ENCODE measurements at regions not wholly inside any gene's neighbourhood (a gene's known extent, or its start where the extent isn't known, plus 50 kb on each side); places are given as distances from the start of the nearest gene placed in this dataset.

DNA sequence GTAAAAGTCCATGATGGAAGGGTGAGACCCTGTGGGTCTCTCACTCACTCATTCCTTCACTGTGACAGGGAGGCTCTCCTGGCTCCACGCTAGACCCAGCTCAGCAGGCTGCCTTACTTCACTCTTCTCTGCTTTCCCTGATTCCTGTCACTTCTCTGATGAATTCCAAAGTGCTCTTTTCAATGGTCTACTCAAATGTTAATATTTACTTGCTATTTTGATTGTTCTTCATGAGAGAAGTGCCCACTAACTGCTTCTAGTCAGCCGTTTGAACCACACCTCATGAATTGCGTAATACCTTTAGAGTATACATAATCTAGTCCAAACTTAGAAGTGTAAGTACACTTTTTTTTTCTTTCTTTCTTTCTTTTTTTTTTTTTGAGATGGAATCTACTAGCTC, 1350.2 kb upstream of the RAG2 start:
- no peak for DNase-seq
- Histone ChIP-seq H2AFZ (no peak overlapping the region), H3K4me2 (ENCODE audit: unreplicated experiment) (no peak overlapping the region), H3K4me1 (ENCODE audit: insufficient read depth) (no peaks in the 10 kb centered on the region), H3F3A (ENCODE audit: insufficient read depth) (no peaks in the 10 kb centered on the region), H4K20me1 (ENCODE audit: insufficient read depth) (no peaks in the 10 kb centered on the region; the same call in 1 of the 2 replicates), H3K9me2 (ENCODE audit: insufficient read depth) (no peaks in the 10 kb centered on the region), H3K27ac (no peak overlapping the region), H3K9me3 (ENCODE audit: low read depth) (no peaks in the 10 kb centered on the region), H3K79me2 (ENCODE audit: insufficient read depth) (no peaks in the 10 kb centered on the region), H3K9ac (no peak overlapping the region), H3K27me3 (replicated peaks; ENCODE audit: insufficient read depth) (no peaks in the 10 kb centered on the region), H3K36me3 (ENCODE audit: low read depth) (no peaks in the 10 kb centered on the region), H3K4me3 (no peak overlapping the region)
- TF ChIP-seq EZH2 (IDR thresholded peaks at IDR 0.05; ENCODE audit: insufficient read depth, poor library complexity, severe bottlenecking) (no peak), EZH2phosphoT487 (IDR thresholded peaks at IDR 0.05; ENCODE audit: insufficient read depth, low read depth) (no peak)
- WGBS, 2 experiments (ENCODE audit: low coverage in 1 of 2, low lambda C conversion rate in 2 of 2, missing lambda C conversion rate in 2 of 2): 44 to 55% methylated on average over 3 of the region's 3 CpGs
- in situ Hi-C loops (cut with MboI): no loop called here

DNA sequence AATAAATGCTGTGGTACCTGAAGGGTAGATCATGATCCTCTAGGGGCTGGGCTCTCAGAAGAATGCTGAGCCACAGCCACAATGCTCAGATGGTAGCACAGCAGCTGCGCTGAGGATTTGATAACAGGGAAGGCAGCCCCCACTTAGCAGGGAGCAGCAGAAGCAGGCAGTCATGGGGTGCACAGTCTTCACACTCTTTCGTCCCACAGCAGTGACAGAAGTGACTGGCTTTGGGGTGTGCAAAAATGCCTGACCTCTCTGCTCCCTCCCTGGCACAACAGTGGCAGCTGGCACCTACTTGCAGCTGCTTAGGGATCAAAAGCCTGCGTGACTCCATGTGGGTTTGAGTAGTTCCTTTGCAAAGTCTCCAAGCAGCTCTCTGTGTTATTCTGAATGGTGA, 1349.8 kb upstream of the RAG2 start:
- H3K4me3 ChIP-seq: no peak overlapping the region
- no peaks in the 10 kb centered on the region for H3K9me2 ChIP-seq (ENCODE audit: insufficient read depth)
- H4K20me1 ChIP-seq (ENCODE audit: insufficient read depth): no peaks in the 10 kb centered on the region; the same call in 1 of the 2 replicates
- no peaks in the 10 kb centered on the region for H3K27me3 ChIP-seq (replicated peaks; ENCODE audit: insufficient read depth)
- no peaks in the 10 kb centered on the region for H3K4me1 ChIP-seq (ENCODE audit: insufficient read depth)
- H3K4me2 ChIP-seq (ENCODE audit: unreplicated experiment): no peak overlapping the region
- no peaks in the 10 kb centered on the region for H3K36me3 ChIP-seq (ENCODE audit: low read depth)
- 31 to 38% methylated on average over 3 of the region's 3 CpGs for WGBS, 2 experiments (ENCODE audit: low coverage in 1 of 2, low lambda C conversion rate in 2 of 2, missing lambda C conversion rate in 2 of 2)
- H3K79me2 ChIP-seq (ENCODE audit: insufficient read depth): no peaks in the 10 kb centered on the region
- in situ Hi-C loops (cut with MboI): no loop called here
- no peak for DNase-seq
- TF ChIP-seq EZH2 (IDR thresholded peaks at IDR 0.05; ENCODE audit: insufficient read depth, poor library complexity, severe bottlenecking) (no peak), EZH2phosphoT487 (IDR thresholded peaks at IDR 0.05; ENCODE audit: insufficient read depth, low read depth) (no peak)
- no peak overlapping the region for H3K27ac ChIP-seq
- no peaks in the 10 kb centered on the region for H3K9me3 ChIP-seq (ENCODE audit: low read depth)
- no peak overlapping the region for H2AFZ ChIP-seq
- no peaks in the 10 kb centered on the region for H3F3A ChIP-seq (ENCODE audit: insufficient read depth)
- no peak overlapping the region for H3K9ac ChIP-seq

DNA sequence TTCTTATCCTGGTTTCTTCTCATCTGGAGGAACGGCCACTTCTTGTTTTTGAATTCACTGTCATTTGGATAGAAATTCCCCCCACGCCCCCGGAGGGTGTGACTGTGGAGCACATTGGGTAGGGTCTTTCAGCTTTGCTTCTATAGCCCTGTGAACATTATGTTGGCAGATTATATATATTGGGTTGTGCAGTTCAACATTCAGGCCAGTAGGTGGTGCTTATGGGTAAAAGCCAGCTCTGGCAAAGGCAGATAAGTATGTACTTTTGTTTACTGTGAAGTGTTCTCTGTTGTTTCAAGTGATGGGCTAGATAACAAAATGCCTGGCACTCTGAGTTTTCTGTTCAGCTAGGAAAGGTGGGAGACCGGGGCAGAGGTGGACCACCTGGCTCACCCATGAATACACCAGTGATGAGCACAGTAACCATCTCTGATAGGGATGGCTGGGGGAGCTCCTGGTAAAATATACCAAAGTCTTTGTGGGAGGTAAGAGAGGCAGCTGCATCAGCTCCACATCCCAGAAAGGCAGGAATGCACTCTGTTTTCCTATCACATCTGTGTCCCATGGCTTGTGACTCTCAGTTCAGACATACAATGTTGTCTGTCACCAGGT, 1348.2 kb upstream of the RAG2 start:
- H3K9me2 ChIP-seq (ENCODE audit: insufficient read depth): no peaks in the 10 kb centered on the region
- 8 to 12% methylated on average over 4 of the region's 4 CpGs for WGBS, 2 experiments (ENCODE audit: low coverage in 1 of 2, low lambda C conversion rate in 2 of 2, missing lambda C conversion rate in 2 of 2)
- no peak overlapping the region for H3K27ac ChIP-seq
- no peaks in the 10 kb centered on the region for H3K79me2 ChIP-seq (ENCODE audit: insufficient read depth)
- H4K20me1 ChIP-seq (ENCODE audit: insufficient read depth): no peaks in the 10 kb centered on the region; the same call in 1 of the 2 replicates
- in situ Hi-C loops (cut with MboI): no loop called here
- H3K9me3 ChIP-seq (ENCODE audit: low read depth): no peaks in the 10 kb centered on the region
- H3F3A ChIP-seq (ENCODE audit: insufficient read depth): no peaks in the 10 kb centered on the region
- no peak overlapping the region for H3K4me3 ChIP-seq
- DNase-seq: peak; percentile 43
- no peak overlapping the region for H3K9ac ChIP-seq
- no peak for TF ChIP-seq EZH2phosphoT487 (IDR thresholded peaks at IDR 0.05; ENCODE audit: insufficient read depth, low read depth)
- TF ChIP-seq EZH2 (IDR thresholded peaks at IDR 0.05; ENCODE audit: insufficient read depth, poor library complexity, severe bottlenecking): no peak
- no peaks in the 10 kb centered on the region for H3K36me3 ChIP-seq (ENCODE audit: low read depth)
- H2AFZ ChIP-seq: no peak overlapping the region
- no peaks in the 10 kb centered on the region for H3K27me3 ChIP-seq (replicated peaks; ENCODE audit: insufficient read depth)
- H3K4me2 ChIP-seq (ENCODE audit: unreplicated experiment): no peak overlapping the region
- H3K4me1 ChIP-seq (ENCODE audit: insufficient read depth): no peaks in the 10 kb centered on the region

DNA sequence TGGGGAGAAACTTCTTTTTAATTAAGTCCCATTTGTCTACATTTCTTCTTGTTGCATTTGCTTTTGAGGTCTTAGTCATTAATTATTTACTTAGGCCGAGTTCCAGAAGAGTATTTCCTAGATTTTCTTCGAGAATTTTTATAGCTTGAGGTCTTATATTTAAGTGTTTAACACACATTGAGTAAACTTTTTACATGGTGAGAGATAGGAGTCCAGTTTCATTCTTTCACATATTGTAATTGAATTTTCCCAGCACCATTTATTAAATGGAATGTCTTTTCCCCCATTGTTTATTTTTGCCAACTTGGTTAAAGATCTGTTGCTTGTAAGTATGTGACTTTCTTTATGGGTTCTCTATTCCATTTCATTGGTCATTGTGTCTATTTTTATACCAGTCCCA, 1344.0 kb upstream of the RAG2 start:
- no peaks in the 10 kb centered on the region; the same call in 1 of the 2 replicates for H4K20me1 ChIP-seq (ENCODE audit: insufficient read depth)
- H3K9me3 ChIP-seq (ENCODE audit: low read depth): no peaks in the 10 kb centered on the region
- in situ Hi-C loops (cut with MboI): no loop called here
- H3K27me3 ChIP-seq (replicated peaks; ENCODE audit: insufficient read depth): no peaks in the 10 kb centered on the region
- no peak for DNase-seq
- no peak overlapping the region for H3K4me3 ChIP-seq
- H3K9me2 ChIP-seq (ENCODE audit: insufficient read depth): no peaks in the 10 kb centered on the region
- H3K27ac ChIP-seq: no peak overlapping the region
- H3K79me2 ChIP-seq (ENCODE audit: insufficient read depth): no peaks in the 10 kb centered on the region
- H3K9ac ChIP-seq: no peak overlapping the region
- no peak overlapping the region for H2AFZ ChIP-seq
- no peaks in the 10 kb centered on the region for H3K4me1 ChIP-seq (ENCODE audit: insufficient read depth)
- WGBS, 2 experiments (ENCODE audit: low coverage in 1 of 2, low lambda C conversion rate in 2 of 2, missing lambda C conversion rate in 2 of 2): 7 to 13% methylated on average over 2 of the region's 2 CpGs
- H3F3A ChIP-seq (ENCODE audit: insufficient read depth): no peaks in the 10 kb centered on the region
- H3K36me3 ChIP-seq (ENCODE audit: low read depth): no peaks in the 10 kb centered on the region
- H3K4me2 ChIP-seq (ENCODE audit: unreplicated experiment): no peak overlapping the region
- TF ChIP-seq EZH2phosphoT487 (IDR thresholded peaks at IDR 0.05; ENCODE audit: insufficient read depth, low read depth) (no peak), EZH2 (IDR thresholded peaks at IDR 0.05; ENCODE audit: insufficient read depth, poor library complexity, severe bottlenecking) (no peak)

All from GM23248 (cell line).